HFFc6 (cell line): ENCODE measurements at regions not wholly inside any gene's neighbourhood (a gene's known extent, or its start where the extent isn't known, plus 50 kb on each side); places are given as distances from the start of the nearest gene placed in this dataset.

ENCODE experiments used
- DNase-seq: peaks from one replicate; pipeline ENCODE4 v3.0.0-alpha.2; 2018
- H3K27ac Mint-ChIP-seq: 2 replicates; pipeline ENCODE4 v1.8.0; 2020; ENCODE audit warnings: mild to moderate bottlenecking, mixed read lengths
- H3K27me3 Mint-ChIP-seq: 2 replicates; pipeline ENCODE4 v1.8.0; 2021; ENCODE audit warnings: mild to moderate bottlenecking, moderate library complexity, mixed read lengths; ENCODE audit not compliant: insufficient read depth
- H3K36me3 Mint-ChIP-seq: 2 replicates; pipeline ENCODE4 v1.8.0; 2021; ENCODE audit warnings: low read depth, mixed read lengths
- H3K4me1 Mint-ChIP-seq: 2 replicates; pipeline ENCODE4 v1.8.0; 2020; ENCODE audit warnings: low read depth, mixed read lengths
- H3K4me3 Mint-ChIP-seq: 2 replicates; pipeline ENCODE4 v1.8.0; 2020; ENCODE audit warnings: mild to moderate bottlenecking, moderate library complexity, mixed read lengths
- H3K9me3 Mint-ChIP-seq: 2 replicates; pipeline ENCODE4 v1.8.0; 2020; ENCODE audit warnings: mild to moderate bottlenecking, mixed read lengths
- TF ChIP-seq, protein P1 (sequence below): fragments of 200-600 bp; sonication (generic); IDR thresholded peaks from 2 replicates; pipeline ENCODE4 v1.5.0; 2021; ENCODE audit warnings: antibody characterized with exemption, mild to moderate bottlenecking

DNA sequence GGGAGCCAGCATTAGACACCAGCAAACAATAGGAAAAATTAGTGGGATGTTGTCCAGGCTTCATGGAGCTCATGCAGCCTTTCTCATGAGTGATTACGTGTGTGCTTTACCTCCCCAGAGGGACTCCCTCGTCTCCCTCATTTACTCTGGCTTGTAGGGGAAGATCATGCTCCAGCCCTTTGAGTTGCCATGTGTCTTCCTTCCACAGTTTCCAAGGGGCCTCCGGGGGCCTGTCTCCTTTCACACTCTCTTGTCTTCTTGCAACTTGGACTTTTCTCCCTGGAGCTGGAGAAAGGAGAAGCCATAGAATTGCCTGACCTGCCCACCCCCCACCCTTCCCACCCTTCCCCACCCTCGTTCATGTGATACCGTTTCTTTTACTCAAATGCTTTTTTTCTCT lies 98.7 kb downstream of the FAM43A start:
- DNase-seq = no peak
- H3K4me3 Mint-ChIP-seq = no peak overlapping the region
- H3K4me1 Mint-ChIP-seq = peaks cover 16% of the 10 kb centered on the region
- peaks cover 12% of the 10 kb centered on the region for H3K27me3 Mint-ChIP-seq
- no peak overlapping the region for H3K27ac Mint-ChIP-seq
- H3K36me3 Mint-ChIP-seq = no peaks in the 10 kb centered on the region
- TF ChIP-seq, protein P1, sequence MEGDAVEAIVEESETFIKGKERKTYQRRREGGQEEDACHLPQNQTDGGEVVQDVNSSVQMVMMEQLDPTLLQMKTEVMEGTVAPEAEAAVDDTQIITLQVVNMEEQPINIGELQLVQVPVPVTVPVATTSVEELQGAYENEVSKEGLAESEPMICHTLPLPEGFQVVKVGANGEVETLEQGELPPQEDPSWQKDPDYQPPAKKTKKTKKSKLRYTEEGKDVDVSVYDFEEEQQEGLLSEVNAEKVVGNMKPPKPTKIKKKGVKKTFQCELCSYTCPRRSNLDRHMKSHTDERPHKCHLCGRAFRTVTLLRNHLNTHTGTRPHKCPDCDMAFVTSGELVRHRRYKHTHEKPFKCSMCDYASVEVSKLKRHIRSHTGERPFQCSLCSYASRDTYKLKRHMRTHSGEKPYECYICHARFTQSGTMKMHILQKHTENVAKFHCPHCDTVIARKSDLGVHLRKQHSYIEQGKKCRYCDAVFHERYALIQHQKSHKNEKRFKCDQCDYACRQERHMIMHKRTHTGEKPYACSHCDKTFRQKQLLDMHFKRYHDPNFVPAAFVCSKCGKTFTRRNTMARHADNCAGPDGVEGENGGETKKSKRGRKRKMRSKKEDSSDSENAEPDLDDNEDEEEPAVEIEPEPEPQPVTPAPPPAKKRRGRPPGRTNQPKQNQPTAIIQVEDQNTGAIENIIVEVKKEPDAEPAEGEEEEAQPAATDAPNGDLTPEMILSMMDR = no peak
- H3K9me3 Mint-ChIP-seq = no peaks in the 10 kb centered on the region

DNA sequence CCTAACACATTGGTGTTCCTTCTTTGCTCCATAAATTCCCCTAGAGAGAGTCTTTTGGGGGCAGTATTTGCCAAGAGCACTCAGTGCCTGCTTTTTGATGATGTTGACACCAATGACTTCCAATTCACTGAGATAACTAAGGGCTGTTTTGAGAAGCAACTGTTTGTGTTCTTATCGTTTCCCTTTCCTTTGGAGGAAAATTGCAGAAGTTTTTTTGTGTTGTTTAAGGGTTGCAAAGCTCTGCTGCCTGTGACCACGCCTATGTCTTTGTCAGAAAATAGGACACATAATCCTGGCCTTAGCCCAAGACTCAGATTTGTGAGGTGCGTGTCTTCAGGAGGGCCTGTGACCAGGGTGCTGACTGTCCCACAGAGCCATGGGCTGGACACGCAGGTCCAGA lies 99.6 kb downstream of the FAM43A start:
- Mint-ChIP-seq H3K36me3 (no peaks in the 10 kb centered on the region), H3K9me3 (no peaks in the 10 kb centered on the region), H3K4me1 (peaks cover 7% of the 10 kb centered on the region), H3K4me3 (no peak overlapping the region), H3K27ac (no peak overlapping the region), H3K27me3 (peaks cover 12% of the 10 kb centered on the region)
- TF ChIP-seq, protein P1 = no peak
- DNase-seq = no peak

DNA sequence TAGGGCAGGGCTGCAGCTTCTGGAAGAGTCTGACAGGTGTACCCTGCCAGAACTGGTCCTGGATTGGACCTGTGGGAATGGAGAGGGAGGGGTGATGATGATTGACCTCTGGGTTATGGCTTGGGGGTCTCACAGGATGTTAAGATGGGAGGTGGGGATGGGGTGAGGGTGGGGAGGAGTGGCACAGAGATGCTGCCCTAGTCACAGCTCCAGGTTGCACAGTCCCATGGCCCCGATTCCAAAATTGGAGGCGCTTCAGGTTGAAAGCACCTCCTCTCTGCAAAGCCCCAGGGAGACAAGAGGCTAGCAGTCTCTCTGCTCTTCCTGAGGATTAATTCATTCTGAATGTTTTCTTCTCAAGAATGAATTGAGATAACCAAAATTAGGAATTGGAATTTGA lies 101.4 kb downstream of the FAM43A start:
- peaks cover 15% of the 10 kb centered on the region; the same call in 1 of the 2 replicates for H3K27me3 Mint-ChIP-seq
- DNase-seq = no peak
- H3K9me3 Mint-ChIP-seq = no peaks in the 10 kb centered on the region
- H3K4me3 Mint-ChIP-seq = no peak overlapping the region
- no peak overlapping the region for H3K27ac Mint-ChIP-seq
- no peaks in the 10 kb centered on the region for H3K36me3 Mint-ChIP-seq
- H3K4me1 Mint-ChIP-seq = peaks cover 7% of the 10 kb centered on the region
- TF ChIP-seq, protein P1 = no peak

DNA sequence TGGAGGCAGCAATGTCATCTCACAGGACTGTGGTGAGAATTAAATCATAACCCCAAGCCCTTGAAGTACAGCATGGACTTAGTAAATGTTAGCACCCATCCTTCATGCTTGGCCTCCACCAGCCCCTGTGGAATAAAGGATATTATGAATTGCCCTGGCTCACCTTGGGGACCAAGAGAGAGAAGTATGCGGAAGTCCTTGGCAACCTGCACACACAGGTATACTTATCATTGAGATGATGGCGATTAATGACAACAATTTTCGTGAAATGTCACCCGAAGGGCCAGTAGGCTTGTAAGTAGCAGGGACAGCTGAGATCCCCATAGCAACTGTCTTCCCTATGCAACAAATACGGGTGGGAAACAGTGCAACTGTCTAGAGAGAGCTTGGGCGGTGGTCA lies 102.0 kb downstream of the FAM43A start:
- Mint-ChIP-seq H3K36me3 (no peaks in the 10 kb centered on the region), H3K9me3 (no peaks in the 10 kb centered on the region), H3K4me1 (peaks cover 6% of the 10 kb centered on the region), H3K4me3 (no peak overlapping the region), H3K27me3 (peaks cover 15% of the 10 kb centered on the region; the same call in 1 of the 2 replicates), H3K27ac (no peak overlapping the region)
- TF ChIP-seq, protein P1 = no peak
- no peak for DNase-seq

DNA sequence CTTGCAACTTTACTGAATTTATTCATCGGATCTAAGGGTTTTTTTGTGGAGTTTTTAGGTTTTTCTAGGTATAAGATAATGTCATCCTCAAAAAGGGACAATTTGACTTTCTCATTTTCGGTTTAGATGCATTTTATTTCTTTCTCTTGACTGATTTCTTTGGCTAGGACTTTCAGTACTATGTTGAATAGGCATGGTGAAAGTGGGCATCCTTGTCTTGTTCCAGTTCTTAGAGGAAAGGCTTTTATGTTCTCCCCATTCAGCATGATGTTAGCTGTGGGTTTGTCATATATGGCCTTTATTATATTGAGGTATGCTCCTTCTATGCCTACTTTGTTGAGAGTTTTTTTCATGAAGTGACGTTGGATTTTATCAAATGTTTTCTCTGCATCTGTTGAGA lies 106.7 kb downstream of the FAM43A start:
- H3K4me1 Mint-ChIP-seq = no peaks in the 10 kb centered on the region
- H3K27ac Mint-ChIP-seq = no peak overlapping the region
- no peak for DNase-seq
- peaks cover 9% of the 10 kb centered on the region; the same call in 1 of the 2 replicates for H3K9me3 Mint-ChIP-seq
- no peaks in the 10 kb centered on the region for H3K36me3 Mint-ChIP-seq
- TF ChIP-seq, protein P1 = no peak
- H3K27me3 Mint-ChIP-seq = peaks cover 7% of the 10 kb centered on the region
- H3K4me3 Mint-ChIP-seq = no peak overlapping the region
